Thoracic aorta (tissue), 2 donors: ENCODE measurements at regions not wholly inside any gene's neighbourhood (a gene's known extent, or its start where the extent isn't known, plus 50 kb on each side); places are given as distances from the start of the nearest gene placed in this dataset.

Experiments used
- ATAC-seq: fragments of 150-250 bp; one replicate; pipeline ENCODE4 v1.8.0; 2017; ENCODE audit warnings: low read depth; ENCODE audit not compliant: insufficient number of reproducible peaks, low FRiP score
- DNase-seq: peaks from one replicate; pipeline ENCODE4 v3.0.0-alpha.2; 2020; ENCODE audit warnings: low spot score
- H3K27ac ChIP-seq, 2 donors: fragments of 200-600 bp; sonication (generic); 1 replicate in 1 of 2; 2 replicates in 1 of 2; pipeline ENCODE4 v1.5.1; 2016; ENCODE audit warnings: mild to moderate bottlenecking in 2 of 2, moderate library complexity in 2 of 2
- H3K27me3 ChIP-seq: fragments of 200-600 bp; sonication (generic); replicated peaks from 2 replicates; pipeline ENCODE4 v1.6.0; 2016; ENCODE audit warnings: mild to moderate bottlenecking; ENCODE audit not compliant: insufficient read depth
- H3K36me3 ChIP-seq: fragments of 200-600 bp; sonication (generic); one replicate; pipeline ENCODE4 v1.5.1; 2016
- H3K4me1 ChIP-seq, 2 donors: fragments of 200-600 bp; sonication (generic); 1 replicate in 1 of 2; 2 replicates in 1 of 2; pipeline versions ENCODE4 v1.5.1 to v1.6.0; 2016; ENCODE audit warnings: low read depth in 2 of 2, mild to moderate bottlenecking in 1 of 2; ENCODE audit not compliant: control insufficient read depth in 1 of 2
- H3K4me3 ChIP-seq: fragments of 200-600 bp; sonication (generic); 2 replicates; pipeline ENCODE4 v1.5.1; 2016; ENCODE audit warnings: mild to moderate bottlenecking
- H3K9me3 ChIP-seq: fragments of 200-600 bp; sonication (generic); 2 replicates; pipeline ENCODE4 v1.5.1; 2016
- CTCF ChIP-seq: fragments of 200-600 bp; sonication (generic); IDR thresholded peaks from one replicate; pipeline ENCODE4 v1.5.1; 2019; ENCODE audit warnings: antibody characterized with exemption

DNA sequence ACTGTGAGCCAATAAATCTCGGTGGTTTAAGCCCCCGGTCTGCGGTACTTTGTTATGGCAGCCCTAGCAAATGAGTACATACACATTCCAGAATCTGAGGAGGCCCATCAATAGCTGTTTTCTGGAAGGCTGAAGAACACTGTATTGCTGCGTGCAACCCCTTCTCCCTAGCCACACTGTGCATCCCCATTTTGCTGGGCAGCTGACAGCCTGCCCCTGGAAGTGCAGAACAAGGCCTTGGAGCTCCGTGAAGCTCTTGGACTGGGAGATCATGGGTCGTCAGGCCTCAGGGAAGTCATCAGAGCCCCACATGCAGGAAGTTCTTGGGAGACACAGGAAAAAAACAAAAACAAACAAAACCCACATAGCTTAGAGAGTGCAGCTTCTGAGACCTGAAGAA, 90.6 kb upstream of the ST6GAL2 start:
- no peak for DNase-seq
- TF ChIP-seq CTCF, result no peak
- ATAC-seq, result no peak

GRCh38 chr2:106977717-106978116, 91.8 kb upstream of the ST6GAL2 start:
- no peak overlapping the region for H3K27ac ChIP-seq
- H3K27me3 ChIP-seq, result no peaks in the 10 kb centered on the region
- no peak for DNase-seq
- no peak overlapping the region for H3K4me3 ChIP-seq
- no peaks in the 10 kb centered on the region for H3K36me3 ChIP-seq
- no peaks in the 10 kb centered on the region for H3K9me3 ChIP-seq
- peaks cover 5 to 11% of the 10 kb centered on the region in 2 donors for H3K4me1 ChIP-seq
- no peak for ATAC-seq
- no peak for TF ChIP-seq CTCF

More for the DNA sequence above, 90.6 kb upstream of the ST6GAL2 start:
- Histone ChIP-seq H3K4me3 (no peak overlapping the region), H3K27me3 (no peaks in the 10 kb centered on the region), H3K36me3 (no peaks in the 10 kb centered on the region), H3K9me3 (no peaks in the 10 kb centered on the region), H3K27ac (no peak overlapping the region), H3K4me1 (peaks cover 5 to 11% of the 10 kb centered on the region in 2 donors)

DNA sequence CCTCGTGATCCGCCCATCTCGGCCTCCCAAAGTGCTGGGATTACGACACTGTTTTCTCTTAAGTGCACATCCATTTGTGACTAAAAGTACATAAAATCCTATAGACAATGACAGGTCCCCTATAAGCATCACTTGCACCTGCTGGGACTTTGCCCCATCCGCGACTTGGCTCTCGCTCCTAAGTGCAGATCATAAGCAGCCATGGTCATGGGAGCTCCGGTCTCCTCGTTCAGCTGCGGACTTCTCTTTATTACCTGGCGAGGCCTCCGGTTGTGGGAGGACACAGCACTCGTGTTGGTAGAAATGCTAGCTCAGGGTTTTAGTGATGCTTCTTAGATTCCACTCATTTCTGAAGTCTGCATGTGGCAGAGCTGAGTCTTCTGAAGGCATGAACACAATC, 92.7 kb upstream of the ST6GAL2 start:
- no peak overlapping the region for H3K4me3 ChIP-seq
- no peak for TF ChIP-seq CTCF
- no peak overlapping the region for H3K27ac ChIP-seq
- no peaks in the 10 kb centered on the region for H3K36me3 ChIP-seq
- H3K27me3 ChIP-seq, result no peaks in the 10 kb centered on the region
- peaks cover 5 to 11% of the 10 kb centered on the region in 2 donors for H3K4me1 ChIP-seq
- DNase-seq (no peak), ATAC-seq (no peak)
- no peaks in the 10 kb centered on the region for H3K9me3 ChIP-seq

DNA sequence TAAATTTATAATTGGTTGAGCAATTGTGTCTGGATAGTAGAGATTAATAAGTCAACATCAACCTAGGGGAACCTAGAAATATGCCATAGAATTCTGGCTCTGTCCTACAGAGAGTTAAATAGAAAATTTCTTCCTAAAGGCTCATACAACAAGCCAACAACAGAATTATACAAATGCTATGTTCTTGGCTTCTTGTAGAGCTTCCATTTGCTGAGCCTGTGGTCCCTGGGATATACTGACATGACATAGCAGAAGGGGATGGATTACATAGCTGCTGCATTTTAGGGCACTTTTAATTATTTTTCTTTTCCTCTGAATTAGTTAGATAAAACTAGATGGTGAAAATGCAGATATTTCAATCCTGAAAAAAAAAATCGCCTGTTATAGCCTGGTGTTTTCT, 95.5 kb upstream of the ST6GAL2 start:
- H3K36me3 ChIP-seq, result no peaks in the 10 kb centered on the region
- peaks cover 5 to 11% of the 10 kb centered on the region in 2 donors for H3K4me1 ChIP-seq
- TF ChIP-seq CTCF, result no peak
- H3K27me3 ChIP-seq, result no peaks in the 10 kb centered on the region
- DNase-seq (no peak), ATAC-seq (no peak)
- no peak overlapping the region for H3K27ac ChIP-seq
- no peak overlapping the region for H3K4me3 ChIP-seq
- H3K9me3 ChIP-seq, result no peaks in the 10 kb centered on the region

DNA sequence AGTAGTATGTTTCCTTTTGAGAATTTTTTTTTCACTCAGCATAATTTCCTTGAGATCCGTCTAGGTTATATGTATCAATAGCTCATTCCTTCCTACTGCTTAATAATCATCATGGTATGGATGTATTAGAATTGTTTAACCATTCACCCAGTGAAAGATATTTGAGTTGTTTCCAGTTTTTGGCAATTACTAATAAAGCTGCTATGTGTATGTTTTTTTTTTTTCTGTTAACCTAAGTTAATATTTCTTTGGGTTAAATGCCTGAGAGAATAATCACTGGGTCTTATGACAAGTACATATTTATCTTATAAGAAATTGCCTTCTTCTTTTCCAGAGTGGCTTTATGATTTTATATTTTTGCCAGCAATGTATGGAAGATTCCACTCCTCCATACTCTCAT, 96.4 kb upstream of the ST6GAL2 start:
- Histone ChIP-seq H3K27ac (no peak overlapping the region), H3K27me3 (no peaks in the 10 kb centered on the region), H3K9me3 (no peaks in the 10 kb centered on the region), H3K4me1 (peaks cover 2 to 7% of the 10 kb centered on the region in 2 donors), H3K36me3 (no peaks in the 10 kb centered on the region), H3K4me3 (no peak overlapping the region)
- no peak for TF ChIP-seq CTCF
- no peak for ATAC-seq
- no peak for DNase-seq
